ENCODE measurements at regions not wholly inside any gene's neighbourhood (a gene's known extent, or its start where the extent isn't known, plus 50 kb on each side); places are given as distances from the start of the nearest gene placed in this dataset.
"Not testable (repeated sequence)": the region's sequence is repeated elsewhere in the genome, so short reads cannot be mapped to it uniquely, and the experiment has no call there.

DNA sequence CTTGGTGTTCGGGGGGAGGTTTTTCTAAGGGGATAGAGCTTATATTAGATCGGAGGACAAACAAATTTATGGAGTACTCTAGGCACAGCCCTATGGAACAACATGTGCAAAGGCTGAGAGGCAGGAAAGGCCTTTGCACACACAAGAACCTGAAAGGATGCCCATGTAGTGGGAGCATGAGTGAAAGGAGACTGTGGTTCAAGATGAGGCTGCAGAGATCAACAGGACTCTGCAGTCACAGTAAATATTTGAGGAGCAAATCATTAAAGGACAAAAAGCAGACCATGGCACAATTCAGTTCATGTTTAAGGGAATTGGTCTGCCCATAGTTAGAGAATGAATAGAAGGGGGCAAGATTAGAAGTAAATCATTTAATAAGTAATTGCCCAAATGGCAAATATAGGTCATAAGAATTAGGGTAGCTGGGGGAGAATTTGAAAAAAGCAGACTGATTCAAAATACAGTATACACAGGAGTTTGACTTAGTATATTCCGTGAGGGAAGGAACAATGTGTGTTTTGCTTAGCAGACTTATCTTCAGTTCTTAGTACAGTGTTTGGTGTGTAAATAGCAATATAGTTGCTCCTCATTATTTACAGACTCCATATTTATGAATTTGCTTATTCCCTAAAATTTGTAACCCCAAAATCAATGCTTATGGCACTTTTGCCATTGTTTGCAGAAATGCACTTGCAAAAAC is 268.1 kb downstream of the SEC16B start:
- in situ Hi-C loops (cut with HindIII; ENCODE audit: low pct_unique_long_range_greater_than_20kb, low sequenced_read_pairs): no loop called here
- no peak for DNase-seq (ENCODE audit: low read depth, low spot score)

DNA sequence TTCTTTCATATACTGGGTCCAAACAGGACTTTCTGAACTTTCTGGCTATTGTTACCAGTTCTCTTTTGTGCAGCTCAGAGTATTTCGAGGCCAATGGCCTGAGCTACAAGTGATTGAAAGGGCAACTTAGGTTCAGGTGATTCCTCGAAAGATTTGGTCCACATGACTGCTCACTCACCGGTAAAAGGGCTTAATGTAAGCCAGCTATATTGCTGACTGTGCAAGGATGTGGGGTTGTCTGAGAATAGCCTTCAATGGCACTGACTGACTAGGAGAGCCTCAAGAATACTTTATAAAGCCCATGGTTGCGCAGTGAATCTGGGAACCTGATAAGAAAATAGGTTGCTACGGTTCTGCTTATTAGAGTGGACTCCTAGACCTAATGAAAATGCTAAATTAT is 269.0 kb downstream of the SEC16B start:
- DNase-seq (ENCODE audit: low read depth, low spot score): no peak
- in situ Hi-C loops (cut with HindIII; ENCODE audit: low pct_unique_long_range_greater_than_20kb, low sequenced_read_pairs): no loop called here

DNA sequence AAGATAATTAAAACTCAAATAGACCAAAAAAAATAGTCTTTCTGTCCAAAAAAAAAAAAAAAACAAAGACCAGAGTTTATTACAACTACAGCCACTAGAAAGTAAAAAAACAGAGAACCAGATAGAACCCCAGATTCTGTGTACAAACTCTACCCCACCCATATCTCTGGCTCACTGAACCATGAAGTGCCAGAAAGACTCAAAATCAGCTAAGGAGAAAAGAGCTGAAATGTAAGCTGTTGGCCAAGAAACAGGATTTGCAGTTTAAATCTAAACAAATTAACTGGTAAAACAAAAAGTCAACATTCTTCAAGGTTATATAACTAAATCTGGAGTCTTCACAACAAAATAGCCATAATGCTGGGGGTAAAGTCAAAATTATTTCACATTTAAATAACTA is 278.9 kb downstream of the SEC16B start:
- no peak for DNase-seq (ENCODE audit: low read depth, low spot score)
- in situ Hi-C loops (cut with HindIII; ENCODE audit: low pct_unique_long_range_greater_than_20kb, low sequenced_read_pairs): no loop called here

DNA sequence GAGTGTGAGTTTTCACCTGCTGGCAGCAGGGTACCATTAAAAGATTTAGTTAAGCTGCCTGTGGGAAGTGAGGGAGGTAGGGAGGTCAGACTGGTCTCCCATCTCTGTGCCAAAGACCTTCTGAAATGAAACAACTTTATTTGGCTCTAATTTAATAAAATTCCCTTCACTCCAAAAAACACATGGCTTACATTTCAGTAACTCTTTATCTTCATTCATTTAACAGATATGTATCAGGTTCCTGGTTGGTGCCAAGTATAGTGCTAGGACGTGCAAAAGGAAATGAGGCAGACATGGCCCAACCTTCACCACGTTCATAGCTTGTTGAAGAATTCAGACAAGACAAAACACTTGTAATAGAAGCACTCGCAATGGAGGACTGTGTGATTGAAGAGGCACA is 282.3 kb downstream of the SEC16B start:
- DNase-seq (ENCODE audit: low read depth, low spot score): no peak
- in situ Hi-C loops (cut with HindIII; ENCODE audit: low pct_unique_long_range_greater_than_20kb, low sequenced_read_pairs): no loop called here

DNA sequence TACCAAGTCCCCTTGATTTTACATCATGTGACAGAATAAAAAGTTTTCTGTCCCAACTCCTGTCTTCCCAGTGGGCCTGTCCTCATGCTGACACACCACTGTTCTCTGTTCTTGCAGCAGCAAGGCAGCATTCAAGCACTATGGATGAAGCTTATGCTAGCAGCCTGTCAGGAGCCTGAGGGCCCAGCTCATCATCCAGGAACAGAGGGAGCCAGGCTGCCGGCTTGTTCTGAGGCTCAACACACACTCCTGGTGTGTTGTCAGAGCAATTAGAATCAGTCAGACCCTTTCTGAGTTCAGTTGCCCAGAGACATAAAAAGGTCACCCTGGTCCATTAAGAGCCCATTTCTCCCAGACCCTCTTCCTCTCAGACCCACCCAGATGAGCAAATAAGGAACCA is 282.9 kb downstream of the SEC16B start:
- no peak for DNase-seq (ENCODE audit: low read depth, low spot score)
- in situ Hi-C loops (cut with HindIII; ENCODE audit: low pct_unique_long_range_greater_than_20kb, low sequenced_read_pairs): no loop called here

DNA sequence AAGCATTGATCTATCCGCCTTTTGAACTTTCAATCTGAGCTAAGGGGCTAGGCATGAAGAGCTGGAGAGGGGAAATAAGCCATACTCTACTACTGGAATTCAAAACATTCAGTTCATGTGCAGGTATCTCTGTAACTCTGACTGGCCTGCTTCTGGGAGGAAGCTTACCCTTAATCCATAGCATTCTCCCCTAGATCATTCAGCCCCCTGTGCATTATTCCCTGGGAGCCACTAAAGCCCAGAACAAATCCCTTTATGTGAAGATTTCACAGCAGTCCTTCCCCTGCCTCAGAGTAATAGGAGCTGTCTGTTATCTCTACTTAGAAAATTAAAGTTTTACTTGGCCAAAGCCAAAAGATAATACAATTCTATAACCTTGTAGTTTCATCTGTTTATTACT is 300.7 kb downstream of the SEC16B start:
- DNase-seq (ENCODE audit: low read depth, low spot score): no peak
- in situ Hi-C loops (cut with HindIII; ENCODE audit: low pct_unique_long_range_greater_than_20kb, low sequenced_read_pairs): no loop called here

DNA sequence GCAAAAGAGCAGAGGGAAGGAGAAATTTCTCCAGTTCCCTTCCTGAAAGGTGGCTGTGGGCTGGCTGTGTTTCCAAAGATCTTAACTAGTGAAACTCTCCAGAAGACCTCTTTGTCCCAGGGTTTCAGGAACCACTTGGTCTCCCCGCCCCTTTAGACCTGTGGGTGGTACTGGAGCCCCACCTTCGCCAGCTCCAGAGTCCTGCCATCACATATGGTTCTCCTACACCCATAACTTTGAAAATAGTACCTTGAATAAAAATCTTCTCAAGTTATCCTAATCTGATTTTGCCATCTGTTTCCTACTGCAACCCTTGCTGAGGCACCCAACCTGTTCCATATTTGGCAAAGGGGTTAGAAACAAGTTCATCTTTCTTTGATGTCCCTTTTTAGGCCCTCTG is 303.9 kb downstream of the SEC16B start:
- in situ Hi-C loops (cut with HindIII; ENCODE audit: low pct_unique_long_range_greater_than_20kb, low sequenced_read_pairs): no loop called here
- DNase-seq (ENCODE audit: low read depth, low spot score): no peak

DNA sequence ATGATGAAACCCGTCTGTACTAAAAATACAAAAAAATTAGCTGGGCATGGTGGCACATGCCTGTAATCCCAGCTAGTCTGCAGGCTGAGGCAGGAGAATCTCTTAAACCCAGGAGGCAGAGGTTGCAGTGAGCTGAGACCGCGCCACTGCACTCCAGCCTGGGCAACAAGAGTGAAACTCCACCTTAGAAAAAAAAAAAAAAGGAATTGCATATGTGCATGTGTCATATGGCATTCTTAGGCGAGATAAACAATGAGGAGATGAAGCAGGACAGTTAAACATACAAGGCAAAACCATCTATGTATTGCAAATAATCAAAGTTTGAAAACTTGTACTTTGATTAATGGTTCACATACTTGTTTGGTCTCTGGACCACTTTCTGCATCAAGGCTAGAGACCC is 305.1 kb downstream of the SEC16B start:
- in situ Hi-C loops (cut with HindIII; ENCODE audit: low pct_unique_long_range_greater_than_20kb, low sequenced_read_pairs); DNase-seq (ENCODE audit: low read depth, low spot score): not testable (repeated sequence)

DNA sequence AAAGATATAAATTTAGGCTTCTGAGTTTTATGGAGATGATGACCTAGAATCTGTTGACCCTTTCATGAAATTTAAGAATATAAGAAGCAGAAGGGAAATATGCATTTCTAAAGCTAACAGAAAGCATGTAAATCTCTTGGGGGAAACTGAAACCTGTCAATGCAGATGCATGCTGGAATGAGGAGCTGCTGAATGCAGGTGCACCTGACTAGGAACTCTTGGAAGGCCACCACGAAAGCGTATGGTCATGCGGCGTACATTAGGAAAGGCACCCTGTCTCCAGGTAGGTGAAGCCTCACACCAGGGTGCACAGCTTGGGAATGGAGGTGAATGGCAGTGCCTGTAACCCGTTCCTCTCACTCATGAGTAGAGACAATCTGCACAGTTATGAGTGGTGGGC is 309.7 kb downstream of the SEC16B start:
- in situ Hi-C loops (cut with HindIII; ENCODE audit: low pct_unique_long_range_greater_than_20kb, low sequenced_read_pairs): no loop called here
- DNase-seq (ENCODE audit: low read depth, low spot score): no peak

DNA sequence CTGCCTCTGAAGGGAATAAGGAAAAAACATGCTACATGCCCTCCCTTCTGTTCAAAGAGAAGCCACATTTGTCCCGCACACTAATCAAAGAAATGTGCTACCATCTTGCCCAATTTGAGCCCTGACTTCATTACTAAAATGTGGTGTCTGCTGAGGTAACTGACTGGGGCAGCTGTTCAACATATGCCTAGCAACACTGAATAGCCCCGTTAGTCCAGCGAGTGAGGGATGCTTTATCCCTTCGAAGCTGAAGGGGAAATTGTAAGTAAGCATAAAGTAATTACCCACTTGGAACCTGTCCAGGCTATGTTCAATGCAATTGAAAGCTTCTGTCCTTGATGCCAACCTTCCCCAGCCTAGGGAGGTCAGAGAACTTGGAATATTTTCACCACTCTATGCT is 310.6 kb downstream of the SEC16B start:
- DNase-seq (ENCODE audit: low read depth, low spot score): no peak
- in situ Hi-C loops (cut with HindIII; ENCODE audit: low pct_unique_long_range_greater_than_20kb, low sequenced_read_pairs): no loop called here

DNA sequence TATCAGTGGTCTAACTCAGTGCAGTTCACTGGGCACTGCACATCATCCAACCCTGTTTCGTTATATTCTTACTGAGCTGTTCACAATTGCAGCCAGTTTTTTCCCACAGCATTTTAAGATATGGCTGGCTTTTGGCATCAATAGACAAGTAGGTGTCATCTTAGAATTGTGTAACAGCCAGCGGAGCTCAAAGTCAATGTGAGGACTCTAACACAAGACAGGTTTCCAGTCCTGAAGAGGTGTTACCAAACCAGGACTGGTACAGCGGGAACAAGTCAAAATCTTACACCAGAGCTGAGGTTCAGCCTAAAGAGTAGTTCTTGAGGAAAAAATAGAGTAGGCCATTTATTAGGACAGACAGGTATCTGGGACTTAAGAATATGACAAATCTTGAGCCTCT is 313.3 kb downstream of the SEC16B start:
- no peak for DNase-seq (ENCODE audit: low read depth, low spot score)
- in situ Hi-C loops (cut with HindIII; ENCODE audit: low pct_unique_long_range_greater_than_20kb, low sequenced_read_pairs): no loop called here

DNA sequence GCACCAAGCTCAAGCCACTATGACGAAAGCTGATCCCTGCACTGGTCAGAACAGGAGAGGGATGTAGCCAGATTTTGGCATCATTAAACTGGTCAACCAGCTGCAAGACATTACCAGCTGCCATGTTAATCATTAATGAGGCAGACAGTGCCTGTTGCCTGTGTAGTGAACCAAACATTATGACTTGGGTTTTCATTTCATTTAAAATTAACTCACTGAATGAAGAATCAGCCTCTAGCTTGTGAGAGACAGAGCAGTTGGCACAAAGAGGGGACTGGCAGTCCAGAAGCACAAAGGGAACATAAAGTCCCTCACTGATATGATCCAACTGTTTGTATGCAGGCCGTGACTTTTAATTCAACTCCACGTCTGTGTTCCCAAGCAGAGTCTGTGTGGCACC is 318.9 kb downstream of the SEC16B start:
- no peak for DNase-seq (ENCODE audit: low read depth, low spot score)
- in situ Hi-C loops (cut with HindIII; ENCODE audit: low pct_unique_long_range_greater_than_20kb, low sequenced_read_pairs): no loop called here

DNA sequence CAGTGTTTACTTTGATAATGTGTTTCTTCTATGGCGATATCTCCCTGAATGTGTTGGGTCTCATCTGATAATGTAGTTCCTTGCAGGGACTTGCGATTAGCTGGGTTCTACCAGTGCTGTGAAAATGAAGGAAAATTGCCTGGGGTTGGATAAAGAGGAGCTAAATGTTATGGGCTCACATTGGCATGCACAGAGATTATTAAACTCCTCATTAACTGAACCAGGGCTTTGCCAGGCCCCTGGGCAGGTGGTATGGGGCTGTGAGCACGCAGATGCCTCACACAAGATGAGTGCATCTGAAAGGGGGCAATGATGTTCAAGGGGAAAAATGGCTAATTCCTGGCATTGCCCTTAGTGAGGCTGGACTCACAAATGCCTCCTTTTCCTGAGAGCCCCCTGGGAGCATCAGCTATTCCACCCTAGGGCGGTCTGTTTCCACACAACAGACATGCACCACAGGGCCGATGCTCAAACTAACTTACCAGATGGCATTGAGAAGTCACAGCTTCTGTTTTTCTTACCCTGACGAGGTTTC is 321.1 kb downstream of the SEC16B start:
- no peak for DNase-seq (ENCODE audit: low read depth, low spot score)

DNA sequence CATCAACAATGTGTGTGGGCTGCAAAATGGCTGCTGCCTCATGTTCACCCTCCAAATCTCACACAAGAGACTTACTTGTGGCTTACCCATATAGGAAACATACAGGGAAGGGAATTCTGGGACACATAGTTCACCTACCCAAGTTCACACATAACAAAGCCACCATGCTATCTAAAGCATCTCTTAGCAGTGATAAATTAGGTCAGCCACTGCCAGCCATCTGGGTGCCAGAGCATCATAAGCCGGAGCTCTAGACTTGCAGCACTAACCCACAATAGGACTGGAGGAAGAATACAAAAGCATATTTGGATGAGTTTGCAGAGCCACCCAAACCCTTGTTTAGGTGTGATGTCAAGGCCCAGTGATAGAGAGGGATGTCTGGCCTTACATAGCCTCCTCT is 321.7 kb downstream of the SEC16B start:
- DNase-seq (ENCODE audit: low read depth, low spot score): no peak
- in situ Hi-C loops (cut with HindIII; ENCODE audit: low pct_unique_long_range_greater_than_20kb, low sequenced_read_pairs): no loop called here

More for the DNA sequence above, 321.1 kb downstream of the SEC16B start:
- in situ Hi-C loops (cut with HindIII; ENCODE audit: low pct_unique_long_range_greater_than_20kb, low sequenced_read_pairs): no loop called here

DNA sequence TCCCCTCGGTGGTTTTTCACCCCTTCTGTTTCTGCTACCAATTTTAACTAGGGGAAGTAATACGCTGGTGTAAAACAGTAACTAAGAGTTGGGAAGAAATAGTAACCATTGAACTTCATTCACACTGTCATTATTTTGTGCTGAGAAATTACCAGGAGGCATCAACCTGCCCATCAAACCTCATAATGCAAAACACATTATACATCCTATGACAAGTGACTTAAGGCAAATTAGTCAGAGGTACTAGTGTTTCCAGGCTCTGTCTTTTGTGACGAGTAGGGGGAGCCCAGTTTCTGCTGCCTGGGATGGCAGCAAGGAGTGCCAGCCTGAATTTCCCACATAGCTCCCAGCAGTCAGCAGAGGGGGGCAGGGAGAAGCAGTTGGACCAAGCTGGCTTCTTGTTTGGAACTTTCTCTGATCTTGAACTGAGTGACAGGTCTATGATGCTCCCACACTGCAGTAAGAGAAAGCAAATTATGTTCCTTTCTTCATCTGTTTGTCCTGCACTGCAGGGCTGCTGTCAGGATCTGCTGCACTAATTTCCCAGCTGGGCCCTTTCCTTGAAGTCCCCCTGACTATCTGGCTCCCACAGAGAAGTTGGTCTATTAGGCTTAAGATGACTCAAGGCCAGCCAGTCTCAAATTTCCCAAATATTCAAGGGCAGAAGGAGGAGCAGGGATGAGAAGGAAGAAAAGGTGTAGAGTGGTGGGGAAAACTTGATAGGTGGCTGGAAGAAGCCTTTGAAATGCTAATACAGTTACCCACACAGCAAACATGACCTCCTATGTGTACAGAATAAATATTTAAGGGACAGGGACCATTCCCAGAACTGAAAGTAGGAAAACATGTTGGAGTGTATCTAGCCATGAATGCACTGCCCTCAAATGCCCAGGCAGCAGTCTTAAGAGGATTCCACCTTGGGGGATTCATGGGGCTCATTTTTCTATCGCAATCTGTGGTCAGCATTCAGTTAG is 322.8 kb downstream of the SEC16B start:
- in situ Hi-C loops (cut with HindIII; ENCODE audit: low pct_unique_long_range_greater_than_20kb, low sequenced_read_pairs): no loop called here
- DNase-seq (ENCODE audit: low read depth, low spot score): no peak

DNA sequence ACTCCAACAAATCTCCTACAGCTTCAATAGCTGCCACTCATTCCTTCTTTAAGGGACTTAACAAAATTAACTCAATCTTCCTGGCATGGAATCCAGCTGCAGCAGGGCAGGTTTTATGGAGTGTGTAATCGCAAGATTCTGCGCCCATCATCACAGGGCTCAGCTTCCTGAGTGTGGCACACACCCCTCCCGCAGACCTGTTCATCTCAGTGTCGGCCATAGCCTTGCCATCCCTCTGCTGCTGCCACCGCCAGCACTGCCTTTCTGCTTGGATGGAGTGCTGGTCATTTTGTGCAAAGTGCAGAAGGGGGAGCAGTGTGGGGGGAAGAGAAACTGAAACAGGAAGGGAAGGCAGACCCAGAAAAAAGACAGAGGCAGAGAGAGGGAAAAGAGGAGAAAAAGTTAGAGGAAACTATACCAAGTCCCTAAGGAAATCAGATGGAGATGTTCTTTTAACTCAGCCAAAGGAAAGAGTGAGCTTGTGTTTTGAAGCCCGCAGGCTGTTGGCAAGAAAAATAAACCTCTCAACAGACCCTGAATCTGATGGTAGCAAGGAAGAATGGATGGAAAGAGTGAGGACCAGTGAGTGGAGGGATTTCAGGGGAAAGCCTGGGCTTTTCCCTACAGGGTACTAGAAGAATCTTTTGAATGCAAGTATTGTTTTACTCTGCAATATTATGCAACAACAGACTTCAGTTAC is 324.2 kb downstream of the SEC16B start:
- no peak for DNase-seq (ENCODE audit: low read depth, low spot score)
- in situ Hi-C loops (cut with HindIII; ENCODE audit: low pct_unique_long_range_greater_than_20kb, low sequenced_read_pairs): no loop called here

DNA sequence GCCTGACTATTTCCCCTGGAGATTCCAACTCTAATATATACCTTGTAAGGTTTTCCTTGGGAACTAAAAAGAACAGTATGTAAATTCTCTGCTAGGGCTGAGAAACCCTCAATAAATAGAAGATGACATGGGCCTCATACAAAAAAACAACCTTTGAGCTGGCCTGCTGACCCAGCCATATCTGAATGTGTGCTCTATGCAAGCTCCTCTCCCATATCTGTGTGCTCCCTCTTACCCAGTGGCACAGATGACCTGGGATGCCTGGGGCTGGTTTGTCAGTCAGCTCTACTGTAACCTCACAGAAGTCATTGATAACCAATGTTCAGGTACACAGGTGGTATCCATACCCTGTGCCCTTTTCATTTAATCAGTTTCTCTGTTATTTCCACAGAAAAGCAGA is 329.2 kb downstream of the SEC16B start:
- in situ Hi-C loops (cut with HindIII; ENCODE audit: low pct_unique_long_range_greater_than_20kb, low sequenced_read_pairs): no loop called here
- no peak for DNase-seq (ENCODE audit: low read depth, low spot score)

DNA sequence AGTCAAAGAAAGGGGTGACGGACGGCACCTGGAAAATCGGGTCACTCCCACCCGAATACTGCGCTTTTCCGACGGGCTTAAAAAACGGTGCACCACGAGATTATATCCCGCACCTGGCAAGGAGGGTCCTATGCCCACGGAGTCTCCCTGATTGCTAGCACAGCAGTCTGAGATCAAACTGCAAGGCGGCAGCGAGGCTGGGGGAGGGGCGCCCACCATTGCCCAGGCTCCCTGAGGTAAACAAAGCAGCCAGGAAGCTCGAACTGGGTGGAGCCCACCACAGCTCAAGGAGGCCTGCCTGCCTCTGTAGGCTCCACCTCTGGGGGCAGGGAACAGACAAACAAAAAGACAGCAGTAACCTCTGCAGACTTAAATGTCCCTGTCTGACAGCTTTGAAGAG is 335.7 kb downstream of the SEC16B start:
- in situ Hi-C loops (cut with HindIII; ENCODE audit: low pct_unique_long_range_greater_than_20kb, low sequenced_read_pairs): not testable (repeated sequence)

More for the DNA sequence above, 335.7 kb downstream of the SEC16B start:
- not testable (repeated sequence) for DNase-seq (ENCODE audit: low read depth, low spot score)
